ENCODE measurements at regions not wholly inside any gene's neighbourhood (a gene's known extent, or its start where the extent isn't known, plus 50 kb on each side); places are given as distances from the start of the nearest gene placed in this dataset.

DNA sequence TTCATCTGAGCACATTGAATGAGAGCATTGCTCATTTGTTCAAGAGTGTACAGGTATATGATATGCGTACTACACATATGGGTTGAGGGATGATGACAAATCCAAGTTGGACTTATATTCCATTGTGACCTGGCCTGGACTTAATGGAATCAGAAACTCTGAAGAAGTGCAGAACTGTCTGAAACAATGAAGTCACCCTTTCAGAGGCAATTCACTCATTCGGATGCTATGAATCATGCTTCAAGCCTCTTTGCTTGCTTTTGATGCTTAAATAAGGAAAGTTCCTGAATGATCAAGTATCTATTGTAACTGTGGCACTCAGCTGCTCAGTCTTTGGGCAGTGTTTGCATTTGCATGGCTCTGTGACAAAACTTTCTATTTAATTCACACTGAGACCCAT lies 93.4 kb downstream of the ZNF365 start:
- no peaks in the 10 kb centered on the region for H3K4me1 Mint-ChIP-seq (ENCODE audit: low read depth, unreplicated experiment)
- intact Hi-C loops (cut with micrococcal nuclease; ENCODE audit: unreplicated experiment), result no loop called here
- no peaks in the 10 kb centered on the region for H3K36me3 Mint-ChIP-seq (ENCODE audit: insufficient read depth, unreplicated experiment)
- H3K4me3 Mint-ChIP-seq (ENCODE audit: low read depth, unreplicated experiment), result no peak overlapping the region
- CTCF ChIA-PET, result no interaction called here
- BruUV-seq (replicated peaks), result no TSS peak
- no peaks in the 10 kb centered on the region for H3K9me3 Mint-ChIP-seq (ENCODE audit: low read depth, unreplicated experiment)
- TF ChIP-seq, protein P1, sequence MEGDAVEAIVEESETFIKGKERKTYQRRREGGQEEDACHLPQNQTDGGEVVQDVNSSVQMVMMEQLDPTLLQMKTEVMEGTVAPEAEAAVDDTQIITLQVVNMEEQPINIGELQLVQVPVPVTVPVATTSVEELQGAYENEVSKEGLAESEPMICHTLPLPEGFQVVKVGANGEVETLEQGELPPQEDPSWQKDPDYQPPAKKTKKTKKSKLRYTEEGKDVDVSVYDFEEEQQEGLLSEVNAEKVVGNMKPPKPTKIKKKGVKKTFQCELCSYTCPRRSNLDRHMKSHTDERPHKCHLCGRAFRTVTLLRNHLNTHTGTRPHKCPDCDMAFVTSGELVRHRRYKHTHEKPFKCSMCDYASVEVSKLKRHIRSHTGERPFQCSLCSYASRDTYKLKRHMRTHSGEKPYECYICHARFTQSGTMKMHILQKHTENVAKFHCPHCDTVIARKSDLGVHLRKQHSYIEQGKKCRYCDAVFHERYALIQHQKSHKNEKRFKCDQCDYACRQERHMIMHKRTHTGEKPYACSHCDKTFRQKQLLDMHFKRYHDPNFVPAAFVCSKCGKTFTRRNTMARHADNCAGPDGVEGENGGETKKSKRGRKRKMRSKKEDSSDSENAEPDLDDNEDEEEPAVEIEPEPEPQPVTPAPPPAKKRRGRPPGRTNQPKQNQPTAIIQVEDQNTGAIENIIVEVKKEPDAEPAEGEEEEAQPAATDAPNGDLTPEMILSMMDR (IDR thresholded peaks at IDR 0.05; ENCODE audit: unreplicated experiment), result no peak
- H3K27ac Mint-ChIP-seq (ENCODE audit: unreplicated experiment), result no peak overlapping the region
- H3K27me3 Mint-ChIP-seq (ENCODE audit: unreplicated experiment), result no peaks in the 10 kb centered on the region
- DNase-seq, result no peak

DNA sequence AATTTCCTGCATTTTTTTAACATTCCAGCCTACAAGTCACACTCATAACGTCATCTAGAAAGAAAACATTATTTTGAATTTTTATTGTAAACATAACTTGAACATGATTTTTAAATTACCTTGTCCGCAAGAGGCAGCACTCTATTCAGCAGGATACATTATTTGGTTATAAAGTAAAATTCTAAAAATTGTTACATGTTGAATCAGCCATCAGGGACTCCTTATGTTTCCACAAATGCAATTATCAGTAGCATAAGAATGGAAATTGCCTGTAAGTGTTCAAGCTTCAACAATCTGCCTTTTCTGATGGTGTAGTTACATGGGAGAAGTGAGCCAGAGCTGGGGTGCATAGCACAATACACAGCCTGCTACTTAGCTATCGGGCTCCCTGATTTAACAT lies 97.5 kb downstream of the ZNF365 start:
- CTCF ChIA-PET, result no interaction called here
- no peak overlapping the region for H3K4me3 Mint-ChIP-seq (ENCODE audit: low read depth, unreplicated experiment)
- TF ChIP-seq, protein P1 (IDR thresholded peaks at IDR 0.05; ENCODE audit: unreplicated experiment), result no peak
- no peak overlapping the region for H3K27ac Mint-ChIP-seq (ENCODE audit: unreplicated experiment)
- H3K27me3 Mint-ChIP-seq (ENCODE audit: unreplicated experiment), result no peaks in the 10 kb centered on the region
- H3K9me3 Mint-ChIP-seq (ENCODE audit: low read depth, unreplicated experiment), result no peaks in the 10 kb centered on the region
- H3K4me1 Mint-ChIP-seq (ENCODE audit: low read depth, unreplicated experiment), result no peaks in the 10 kb centered on the region
- no peaks in the 10 kb centered on the region for H3K36me3 Mint-ChIP-seq (ENCODE audit: insufficient read depth, unreplicated experiment)
- BruUV-seq (replicated peaks), result no TSS peak
- no peak for DNase-seq
- intact Hi-C loops (cut with micrococcal nuclease; ENCODE audit: unreplicated experiment), result no loop called here

DNA sequence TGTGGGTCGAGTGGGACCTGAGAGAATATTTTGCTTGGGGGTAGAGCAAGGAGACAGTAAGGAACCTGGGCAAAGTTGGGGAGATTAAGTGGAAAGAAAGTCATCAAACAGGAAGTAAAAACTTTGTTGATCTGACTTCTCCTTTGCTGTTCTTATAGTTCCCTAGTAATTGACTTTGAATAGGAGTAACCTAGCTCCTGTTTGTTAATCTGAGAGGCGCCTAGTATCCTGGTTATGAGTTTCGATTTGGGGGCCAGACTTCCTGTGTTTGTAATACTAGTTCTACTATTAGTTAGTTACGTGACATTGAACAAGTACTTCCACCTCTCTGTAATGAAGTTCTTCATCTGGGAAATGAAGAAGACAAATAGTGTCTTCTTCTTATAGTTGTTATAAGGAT lies 99.1 kb downstream of the ZNF365 start:
- no TSS peak for BruUV-seq (replicated peaks)
- H3K9me3 Mint-ChIP-seq (ENCODE audit: low read depth, unreplicated experiment), result no peaks in the 10 kb centered on the region

DNA sequence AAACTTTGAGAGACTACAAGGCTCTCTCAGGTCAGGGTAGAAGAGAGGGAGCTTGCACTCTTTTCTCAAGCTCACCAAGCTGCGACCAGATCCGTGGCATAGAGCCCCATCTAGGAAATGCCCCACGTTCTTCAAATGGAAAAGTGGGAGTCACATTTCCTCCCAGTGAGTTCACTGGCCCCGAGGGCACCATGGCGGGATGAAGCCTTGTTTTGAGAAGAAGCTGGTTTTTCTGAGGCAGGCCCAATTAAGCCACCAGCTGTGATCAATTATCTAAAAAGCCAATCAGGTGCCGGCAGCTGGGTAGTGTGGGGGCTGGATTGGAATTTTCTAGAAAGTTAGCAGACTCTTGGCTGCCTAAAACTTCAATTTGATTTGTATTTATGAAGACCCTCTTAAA lies 101.4 kb downstream of the ZNF365 start:
- intact Hi-C loops (cut with micrococcal nuclease; ENCODE audit: unreplicated experiment), result no loop called here
- no peak overlapping the region for H3K27ac Mint-ChIP-seq (ENCODE audit: unreplicated experiment)
- no peaks in the 10 kb centered on the region for H3K27me3 Mint-ChIP-seq (ENCODE audit: unreplicated experiment)

More for the DNA sequence above, 99.1 kb downstream of the ZNF365 start:
- Mint-ChIP-seq H3K27me3 (ENCODE audit: unreplicated experiment) (no peaks in the 10 kb centered on the region), H3K4me1 (ENCODE audit: low read depth, unreplicated experiment) (no peaks in the 10 kb centered on the region), H3K27ac (ENCODE audit: unreplicated experiment) (no peak overlapping the region), H3K4me3 (ENCODE audit: low read depth, unreplicated experiment) (no peak overlapping the region), H3K36me3 (ENCODE audit: insufficient read depth, unreplicated experiment) (no peaks in the 10 kb centered on the region)
- no peak for DNase-seq
- TF ChIP-seq, protein P1 (IDR thresholded peaks at IDR 0.05; ENCODE audit: unreplicated experiment), result no peak
- CTCF ChIA-PET, result no interaction called here
- intact Hi-C loops (cut with micrococcal nuclease; ENCODE audit: unreplicated experiment), result no loop called here

More for the DNA sequence above, 101.4 kb downstream of the ZNF365 start:
- Mint-ChIP-seq H3K4me1 (ENCODE audit: low read depth, unreplicated experiment) (peaks cover 13% of the 10 kb centered on the region), H3K4me3 (ENCODE audit: low read depth, unreplicated experiment) (no peak overlapping the region), H3K9me3 (ENCODE audit: low read depth, unreplicated experiment) (no peaks in the 10 kb centered on the region), H3K36me3 (ENCODE audit: insufficient read depth, unreplicated experiment) (no peaks in the 10 kb centered on the region)
- DNase-seq, result no peak
- no TSS peak for BruUV-seq (replicated peaks)
- TF ChIP-seq, protein P1 (IDR thresholded peaks at IDR 0.05; ENCODE audit: unreplicated experiment), result no peak
- CTCF ChIA-PET, result no interaction called here

Data from Calu3 (cell line).